Osteocyte (in vitro differentiated cells): ENCODE measurements at regions not wholly inside any gene's neighbourhood (a gene's known extent, or its start where the extent isn't known, plus 50 kb on each side); places are given as distances from the start of the nearest gene placed in this dataset.
"Not testable (repeated sequence)": the region's sequence is repeated elsewhere in the genome, so short reads cannot be mapped to it uniquely, and the experiment has no call there.

Source experiments
- DNase-seq: peaks from one replicate; pipeline ENCODE4 v3.0.0; 2021; ENCODE audit warnings: mixed read lengths; ENCODE audit not compliant: unreplicated experiment; ENCODE audit errors: extremely low spot score
- H3K27ac Mint-ChIP-seq: one replicate; pipeline ENCODE4 v1.8.0; 2021; ENCODE audit warnings: mild to moderate bottlenecking, mixed read lengths; ENCODE audit not compliant: unreplicated experiment
- H3K27me3 Mint-ChIP-seq: one replicate; pipeline ENCODE4 v1.8.0; 2021; ENCODE audit warnings: mixed read lengths; ENCODE audit not compliant: unreplicated experiment
- H3K36me3 Mint-ChIP-seq: one replicate; pipeline ENCODE4 v1.8.0; 2021; ENCODE audit warnings: mixed read lengths; ENCODE audit not compliant: unreplicated experiment
- H3K4me1 Mint-ChIP-seq: one replicate; pipeline ENCODE4 v1.8.0; 2021; ENCODE audit warnings: mixed read lengths; ENCODE audit not compliant: unreplicated experiment
- H3K4me3 Mint-ChIP-seq: one replicate; pipeline ENCODE4 v1.8.0; 2021; ENCODE audit warnings: mild to moderate bottlenecking, moderate library complexity, mixed read lengths; ENCODE audit not compliant: unreplicated experiment
- H3K9me3 Mint-ChIP-seq: one replicate; pipeline ENCODE4 v1.8.0; 2021; ENCODE audit warnings: mixed read lengths; ENCODE audit not compliant: unreplicated experiment
- CTCF ChIP-seq: fragments of 200-600 bp; sonication (generic); IDR thresholded peaks from 2 replicates; pipeline ENCODE4 v1.5.0; 2021; ENCODE audit warnings: antibody characterized with exemption, mild to moderate bottlenecking, moderate library complexity

- Mint-ChIP-seq H3K27ac (no peak overlapping the region), H3K4me1 (no peaks in the 10 kb centered on the region), H3K27me3 (no peaks in the 10 kb centered on the region), H3K36me3 (no peaks in the 10 kb centered on the region), H3K4me3 (no peak overlapping the region), H3K9me3 (peaks cover 41% of the 10 kb centered on the region)
- no peak for DNase-seq
- no peak for TF ChIP-seq CTCF
Measured at GRCh38 chrX:138794246-138794645, 82.7 kb upstream of the FGF13 start.

GRCh38 chrX:138791551-138791950 lies 80.0 kb upstream of the FGF13 start:
- Mint-ChIP-seq H3K27ac (no peak overlapping the region), H3K9me3 (peaks cover 33% of the 10 kb centered on the region), H3K27me3 (no peaks in the 10 kb centered on the region), H3K36me3 (no peaks in the 10 kb centered on the region), H3K4me3 (no peak overlapping the region), H3K4me1 (no peaks in the 10 kb centered on the region)
- TF ChIP-seq CTCF: no peak
- no peak for DNase-seq

GRCh38 chrX:138788771-138789170 lies 77.3 kb upstream of the FGF13 start:
- Mint-ChIP-seq H3K27ac (no peak overlapping the region), H3K4me3 (no peak overlapping the region), H3K9me3 (peaks cover 57% of the 10 kb centered on the region), H3K36me3 (no peaks in the 10 kb centered on the region), H3K27me3 (no peaks in the 10 kb centered on the region), H3K4me1 (no peaks in the 10 kb centered on the region)
- no peak for DNase-seq
- no peak for TF ChIP-seq CTCF

- H3K36me3 Mint-ChIP-seq, H3K9me3 Mint-ChIP-seq, H3K4me3 Mint-ChIP-seq, H3K27ac Mint-ChIP-seq, DNase-seq, H3K4me1 Mint-ChIP-seq, H3K27me3 Mint-ChIP-seq: not testable (repeated sequence)
Measured at GRCh38 chrX:138778576-138778909, 67.0 kb upstream of the FGF13 start.

GRCh38 chrX:138777908-138778575 lies 66.5 kb upstream of the FGF13 start:
- not testable (repeated sequence) for DNase-seq, H3K36me3 Mint-ChIP-seq, H3K27ac Mint-ChIP-seq, H3K4me1 Mint-ChIP-seq, H3K9me3 Mint-ChIP-seq, H3K27me3 Mint-ChIP-seq, H3K4me3 Mint-ChIP-seq

GRCh38 chrX:138777230-138777629 lies 65.7 kb upstream of the FGF13 start:
- DNase-seq: no peak
- Mint-ChIP-seq H3K9me3 (no peaks in the 10 kb centered on the region), H3K4me1 (no peaks in the 10 kb centered on the region)

More at GRCh38 chrX:138777230-138777629, 65.7 kb upstream of the FGF13 start:
- TF ChIP-seq CTCF: no peak
- no peak overlapping the region for H3K27ac Mint-ChIP-seq
- H3K36me3 Mint-ChIP-seq: no peaks in the 10 kb centered on the region
- H3K4me3 Mint-ChIP-seq: no peak overlapping the region
- no peaks in the 10 kb centered on the region for H3K27me3 Mint-ChIP-seq
